ENCODE measurements at regions not wholly inside any gene's neighbourhood (a gene's known extent, or its start where the extent isn't known, plus 50 kb on each side); places are given as distances from the start of the nearest gene placed in this dataset.

- Histone ChIP-seq H3K9me3 (replicated peaks; ENCODE audit: insufficient read depth, low read length) (no peaks in the 10 kb centered on the region), H3F3A (ENCODE audit: insufficient read depth, low read length) (no peaks in the 10 kb centered on the region), H4K20me1 (ENCODE audit: insufficient read depth, low read length) (no peaks in the 10 kb centered on the region), H3K4me1 (ENCODE audit: low read length) (no peaks in the 10 kb centered on the region), H3K36me3 (replicated peaks; ENCODE audit: insufficient read depth, low read length) (no peaks in the 10 kb centered on the region), H3K27ac (ENCODE audit: low read length) (no peak overlapping the region), H3K79me2 (ENCODE audit: low read length) (no peaks in the 10 kb centered on the region), H3K27me3 (replicated peaks; ENCODE audit: insufficient read depth, low read length) (peaks cover 65% of the 10 kb centered on the region), H3K9ac (ENCODE audit: low read length) (no peak overlapping the region), H3K4me2 (ENCODE audit: low read depth, low read length) (no peak overlapping the region), H3K4me3 (ENCODE audit: low read length) (no peak overlapping the region), H3K9me2 (replicated peaks; ENCODE audit: insufficient read depth, low read length) (no peaks in the 10 kb centered on the region), H2AFZ (ENCODE audit: low read length) (no peak overlapping the region)
- DNase-seq = no peak
- TF ChIP-seq EZH2phosphoT487 (IDR thresholded peaks at IDR 0.05; ENCODE audit: low read length) = no peak
- no peak for TF ChIP-seq EZH2 (optimal IDR thresholded peaks at IDR 0.05; ENCODE audit: low read depth, low read length)
- TF ChIP-seq CTCF (IDR thresholded peaks at IDR 0.05; ENCODE audit: low read length) = no peak
These were observed 216.1 kb upstream of the GRIK3 start for GRCh38 chr1:37250371-37250770.

GRCh38 chr1:37255136-37255795 lies 219.1 kb upstream of the ZC3H12A start:
- no peaks in the 10 kb centered on the region for H3K79me2 ChIP-seq (ENCODE audit: low read length)
- H3K9me3 ChIP-seq (replicated peaks; ENCODE audit: insufficient read depth, low read length) = no peaks in the 10 kb centered on the region
- TF ChIP-seq EZH2phosphoT487 (IDR thresholded peaks at IDR 0.05; ENCODE audit: low read length) (no peak), CTCF (IDR thresholded peaks at IDR 0.05; ENCODE audit: low read length) (no peak), EZH2 (optimal IDR thresholded peaks at IDR 0.05; ENCODE audit: low read depth, low read length) (no peak)
- H3K4me2 ChIP-seq (ENCODE audit: low read depth, low read length) = no peak overlapping the region
- H3K4me1 ChIP-seq (ENCODE audit: low read length) = no peaks in the 10 kb centered on the region
- H3K36me3 ChIP-seq (replicated peaks; ENCODE audit: insufficient read depth, low read length) = no peaks in the 10 kb centered on the region
- H3K27me3 ChIP-seq (replicated peaks; ENCODE audit: insufficient read depth, low read length) = peaks cover 90% of the 10 kb centered on the region
- H3K4me3 ChIP-seq (ENCODE audit: low read length) = no peak overlapping the region
- H2AFZ ChIP-seq (ENCODE audit: low read length) = no peak overlapping the region
- H3K27ac ChIP-seq (ENCODE audit: low read length) = no peak overlapping the region
- no peaks in the 10 kb centered on the region for H3K9me2 ChIP-seq (replicated peaks; ENCODE audit: insufficient read depth, low read length)
- H3K9ac ChIP-seq (ENCODE audit: low read length) = no peak overlapping the region
- no peaks in the 10 kb centered on the region for H3F3A ChIP-seq (ENCODE audit: insufficient read depth, low read length)
- no peaks in the 10 kb centered on the region for H4K20me1 ChIP-seq (ENCODE audit: insufficient read depth, low read length)
- DNase-seq = no peak

- H3K79me2 ChIP-seq (ENCODE audit: low read length) = no peaks in the 10 kb centered on the region
- H4K20me1 ChIP-seq (ENCODE audit: insufficient read depth, low read length) = no peaks in the 10 kb centered on the region
- no peaks in the 10 kb centered on the region for H3F3A ChIP-seq (ENCODE audit: insufficient read depth, low read length)
- DNase-seq = no peak
- no peaks in the 10 kb centered on the region for H3K9me2 ChIP-seq (replicated peaks; ENCODE audit: insufficient read depth, low read length)
- no peak overlapping the region for H3K4me3 ChIP-seq (ENCODE audit: low read length)
- H3K9me3 ChIP-seq (replicated peaks; ENCODE audit: insufficient read depth, low read length) = no peaks in the 10 kb centered on the region
- H3K9ac ChIP-seq (ENCODE audit: low read length) = no peak overlapping the region
- TF ChIP-seq EZH2phosphoT487 (IDR thresholded peaks at IDR 0.05; ENCODE audit: low read length) = no peak
- TF ChIP-seq CTCF (IDR thresholded peaks at IDR 0.05; ENCODE audit: low read length) = no peak
- TF ChIP-seq EZH2 (optimal IDR thresholded peaks at IDR 0.05; ENCODE audit: low read depth, low read length) = no peak
- no peak overlapping the region for H3K4me2 ChIP-seq (ENCODE audit: low read depth, low read length)
- no peak overlapping the region for H3K27ac ChIP-seq (ENCODE audit: low read length)
- no peaks in the 10 kb centered on the region for H3K4me1 ChIP-seq (ENCODE audit: low read length)
- H2AFZ ChIP-seq (ENCODE audit: low read length) = no peak overlapping the region
- H3K36me3 ChIP-seq (replicated peaks; ENCODE audit: insufficient read depth, low read length) = no peaks in the 10 kb centered on the region
- H3K27me3 ChIP-seq (replicated peaks; ENCODE audit: insufficient read depth, low read length) = peaks cover 90% of the 10 kb centered on the region
These were observed 218.5 kb upstream of the ZC3H12A start for GRCh38 chr1:37255868-37256267.

Measured in MM.1S (cell line).